HCT116 (cell line): ENCODE measurements at regions not wholly inside any gene's neighbourhood (a gene's known extent, or its start where the extent isn't known, plus 50 kb on each side); places are given as distances from the start of the nearest gene placed in this dataset.

Source experiments
- ATAC-seq: fragments of 200-7000 bp; cut with Tn5 transposase; 2 replicates; pipeline ENCODE4 v1.9.1; 2020; ENCODE audit warnings: mild to moderate bottlenecking, moderate library complexity
- BruUV-seq: library from RNA; stranded (reverse); fragments of 400-500 nt; replicated peaks from 2 replicates; lab custom pipeline; 2021; lab: Mats Ljungman, UMichigan
- CTCF ChIA-PET: fragments of 300-600 bp; sonication (Branson Sonifier 250); formaldehyde crosslinking; loops from one replicate; lab custom pipeline; 2021; ENCODE audit warnings: antibody characterized with exemption; lab: Charles Lee
- POLR2A ChIA-PET: fragments of 300-600, 350-600 bp; sonication (Branson Sonifier 250); formaldehyde crosslinking; loops from one replicate; lab custom pipeline; 2021; ENCODE audit warnings: antibody characterized with exemption; lab: Charles Lee
- RAD21 ChIA-PET, 2 experiments: fragments of 300-600 bp; sonication (Branson Sonifier 250); formaldehyde crosslinking; loops; one replicate each; lab custom pipeline; 2023; ENCODE audit warnings: low total read pairs in 2 of 2; ENCODE audit not compliant: uncharacterized antibody in 2 of 2, unreplicated experiment in 2 of 2, low non-redundant PET in 1 of 2; lab: Charles Lee
- DNase-seq: peaks from one replicate; pipeline ENCODE4 v3.0.0-alpha.2; 2010; ENCODE audit warnings: low read depth, low spot score
- H2AFZ ChIP-seq: fragments of 200-600 bp; shearing (Covaris generic), sonication (generic); 2 replicates; pipeline ENCODE4 v1.6.1; 2017; ENCODE audit warnings: low read depth, mixed run types, mixed read lengths, antibody characterized with exemption, low read length; ENCODE audit not compliant: poor library complexity, severe bottlenecking
- H3K27ac ChIP-seq: 2 replicates; pipeline ENCODE4 v1.5.1; 2012; ENCODE audit warnings: low read depth, low read length
- H3K27me3 ChIP-seq: fragments of 200-600 bp; sonication (generic); 2 replicates; pipeline ENCODE4 v1.6.1; 2016; ENCODE audit warnings: mixed run types, low read length, mixed read lengths; ENCODE audit not compliant: insufficient read depth
- H3K36me3 ChIP-seq, 2 experiments: fragments of 200-500 bp in 1 of 2; fragments of 200-600 bp in 1 of 2; sonication (Bioruptor generic) in 1 of 2; sonication (generic) in 1 of 2; 2 replicates each; pipeline versions ENCODE4 v1.5.1 to v1.6.1; 2014 to 2016; ENCODE audit warnings: low read length in 2 of 2, inconsistent platforms in 1 of 2, mixed read lengths in 1 of 2, mixed run types in 1 of 2; ENCODE audit not compliant: insufficient read depth in 2 of 2, control insufficient read depth in 1 of 2
- H3K4me1 ChIP-seq, 2 experiments: fragments of 200-600 bp in 1 of 2; sonication (generic) in 1 of 2; 2 replicates each; pipeline versions ENCODE4 v1.5.1 to v1.6.1; 2012 to 2017; ENCODE audit warnings: low read length in 2 of 2, inconsistent platforms in 1 of 2, mild to moderate bottlenecking in 1 of 2, mixed read lengths in 1 of 2, mixed run types in 1 of 2, moderate library complexity in 1 of 2; ENCODE audit not compliant: insufficient read depth in 2 of 2, control insufficient read depth in 1 of 2
- H3K4me2 ChIP-seq: fragments of 200-600 bp; sonication (generic); 2 replicates; pipeline ENCODE4 v1.6.1; 2017; ENCODE audit warnings: mixed run types, low read length, mixed read lengths
- H3K4me3 ChIP-seq, 2 experiments: fragments of 200-600 bp in 1 of 2; sonication (generic) in 1 of 2; replicated peaks in 1 of 2; 2 replicates each; pipeline ENCODE4 v1.5.1; 2011 to 2016; ENCODE audit warnings: low read length in 2 of 2, control low read depth in 1 of 2, low read depth in 1 of 2, mild to moderate bottlenecking in 1 of 2, mixed read lengths in 1 of 2, mixed run types in 1 of 2
- H3K79me2 ChIP-seq: fragments of 200-600 bp; sonication (generic); 2 replicates; pipeline ENCODE4 v1.6.1; 2017; ENCODE audit warnings: mild to moderate bottlenecking, mixed run types, low read length, moderate library complexity, mixed read lengths; ENCODE audit not compliant: insufficient read depth
- H3K9ac ChIP-seq: fragments of 200-600 bp; sonication (generic); 2 replicates; pipeline ENCODE4 v1.6.1; 2016; ENCODE audit warnings: low read length, mixed read lengths
- H3K9me2 ChIP-seq: fragments of 200-600 bp; sonication (generic), shearing (Covaris generic); 2 replicates; pipeline ENCODE4 v1.6.1; 2017; ENCODE audit warnings: mixed run types, mild to moderate bottlenecking, moderate library complexity; ENCODE audit not compliant: insufficient read depth
- H3K9me3 ChIP-seq, 2 experiments: fragments of 200-500 bp in 1 of 2; fragments of 200-600 bp in 1 of 2; sonication (Bioruptor generic) in 1 of 2; sonication (generic) in 1 of 2; 2 replicates each; pipeline ENCODE4 v1.6.1; 2014 to 2017; ENCODE audit warnings: low read length in 2 of 2, mixed read lengths in 2 of 2, inconsistent platforms in 1 of 2, low read depth in 1 of 2, mild to moderate bottlenecking in 1 of 2, mixed run types in 1 of 2, moderate library complexity in 1 of 2; ENCODE audit not compliant: control insufficient read depth in 1 of 2, insufficient read depth in 1 of 2
- H4K20me1 ChIP-seq: fragments of 200-600 bp; sonication (generic), shearing (Covaris generic); 2 replicates; pipeline ENCODE4 v1.6.1; 2017; ENCODE audit warnings: mixed run types, mild to moderate bottlenecking, moderate library complexity; ENCODE audit not compliant: insufficient read depth
- ATF3 ChIP-seq: IDR thresholded peaks from 2 replicates; pipeline ENCODE4 v1.6.1; 2012
- EZH2 ChIP-seq: fragments of 200-600 bp; sonication (generic); IDR thresholded peaks from 2 replicates; pipeline ENCODE4 v1.6.1; 2017; ENCODE audit warnings: antibody characterized with exemption, mixed run types
- JUND ChIP-seq: IDR thresholded peaks from 2 replicates; pipeline ENCODE4 v1.6.1; 2012
- MAX ChIP-seq: IDR thresholded peaks from 2 replicates; pipeline ENCODE4 v1.6.1; 2012
- POLR2A ChIP-seq: IDR thresholded peaks from 2 replicates; pipeline ENCODE4 v1.7.0; 2011; ENCODE audit warnings: borderline replicate concordance; ENCODE audit not compliant: insufficient read depth, insufficient read length; ENCODE audit errors: extremely low read depth
- POLR2AphosphoS5 ChIP-seq: IDR thresholded peaks from 2 replicates; pipeline ENCODE4 v1.6.1; 2011; ENCODE audit warnings: mild to moderate bottlenecking, low read depth, low read length, moderate library complexity
- REST ChIP-seq: IDR thresholded peaks from 2 replicates; pipeline ENCODE4 v1.6.1; 2012; ENCODE audit warnings: low read depth
- SIN3A ChIP-seq: IDR thresholded peaks from 2 replicates; pipeline ENCODE4 v1.6.1; 2012; ENCODE audit warnings: low read depth
- SP1 ChIP-seq: IDR thresholded peaks from 2 replicates; pipeline ENCODE4 v1.6.1; 2012; ENCODE audit warnings: low read depth
- YY1 ChIP-seq: IDR thresholded peaks from 2 replicates; pipeline ENCODE4 v1.6.1; 2011; ENCODE audit warnings: low read length, low read depth, moderate library complexity, mild to moderate bottlenecking; ENCODE audit not compliant: insufficient replicate concordance; ENCODE audit errors: extremely low read depth
- ZBTB33 ChIP-seq: IDR thresholded peaks from 2 replicates; pipeline ENCODE4 v1.6.1; 2011; ENCODE audit warnings: mild to moderate bottlenecking, low read length, moderate library complexity; ENCODE audit not compliant: insufficient replicate concordance; ENCODE audit errors: extremely low read depth
- ZFX ChIP-seq: fragments of 450-650 bp; IDR thresholded peaks from 2 replicates; pipeline ENCODE4 v1.6.1; 2017
- intact Hi-C: fragments of 100-400 bp; cut with micrococcal nuclease; formaldehyde crosslinking; loops from 2 replicates; pipeline ENCODE4 v1.10.0; 2022

GRCh38 chr2:66688951-66689350 is 254.0 kb downstream of the MEIS1 start:
- no peak overlapping the region for H3K9ac ChIP-seq
- BruUV-seq = no TSS peak
- RAD21 ChIA-PET = no interaction called here
- H2AFZ ChIP-seq = no peak overlapping the region
- H4K20me1 ChIP-seq = no peaks in the 10 kb centered on the region
- intact Hi-C loops = no loop called here
- H3K9me3 ChIP-seq = no peaks in the 10 kb centered on the region; a peak in 1 of 4 replicates
- H3K4me2 ChIP-seq = no peak overlapping the region
- no peak overlapping the region for H3K27ac ChIP-seq
- ATAC-seq (no peak), DNase-seq (no peak)
- H3K79me2 ChIP-seq = no peaks in the 10 kb centered on the region
- H3K4me3 ChIP-seq = no peak overlapping the region
- TF ChIP-seq ZBTB33 (no peak), YY1 (no peak)
- H3K9me2 ChIP-seq = no peaks in the 10 kb centered on the region
- POLR2A ChIA-PET = no interaction called here
- no peaks in the 10 kb centered on the region for H3K4me1 ChIP-seq
- no peaks in the 10 kb centered on the region for H3K27me3 ChIP-seq
- CTCF ChIA-PET = no interaction called here
- no peaks in the 10 kb centered on the region for H3K36me3 ChIP-seq

GRCh38 chr2:66689456-66690051 is 254.6 kb downstream of the MEIS1 start:
- BruUV-seq = no TSS peak
- ChIA-PET RAD21 (no interaction called here), POLR2A (no interaction called here), CTCF (no interaction called here)
- Histone ChIP-seq H3K27me3 (no peaks in the 10 kb centered on the region), H3K4me1 (no peaks in the 10 kb centered on the region), H2AFZ (no peak overlapping the region), H3K9me3 (no peaks in the 10 kb centered on the region; a peak in 1 of 4 replicates), H3K4me2 (no peak overlapping the region), H4K20me1 (no peaks in the 10 kb centered on the region), H3K9ac (no peak overlapping the region), H3K9me2 (no peaks in the 10 kb centered on the region), H3K79me2 (no peaks in the 10 kb centered on the region), H3K27ac (no peak overlapping the region), H3K4me3 (no peak overlapping the region), H3K36me3 (no peaks in the 10 kb centered on the region)
- intact Hi-C loops = no loop called here
- ATAC-seq = no peak
- DNase-seq = no peak
- no peak for TF ChIP-seq ATF3
- TF ChIP-seq EZH2 = no peak
- no peak for TF ChIP-seq ZBTB33
- no peak for TF ChIP-seq POLR2A
- TF ChIP-seq REST = no peak
- TF ChIP-seq POLR2AphosphoS5 = no peak
- no peak for TF ChIP-seq JUND
- no peak for TF ChIP-seq SP1
- TF ChIP-seq SIN3A = no peak
- no peak for TF ChIP-seq ZFX
- TF ChIP-seq MAX = no peak
